Fibroblast of lung (primary cell): ENCODE measurements at regions not wholly inside any gene's neighbourhood (a gene's known extent, or its start where the extent isn't known, plus 50 kb on each side); places are given as distances from the start of the nearest gene placed in this dataset.

ENCODE experiments used
- DNase-seq, 2 donors: peaks; one replicate each; pipeline versions ENCODE4 v3.0.0 to v3.0.0-alpha.2; 2010; ENCODE audit warnings: low read depth in 2 of 2
- H2AFZ ChIP-seq: 2 replicates; pipeline ENCODE4 v1.5.1; 2012; ENCODE audit warnings: low read length, control low read depth, inconsistent platforms
- H3K27ac ChIP-seq: 2 replicates; pipeline ENCODE4 v1.5.1; 2011; ENCODE audit warnings: low read length, control low read depth; ENCODE audit not compliant: insufficient read depth
- H3K27me3 ChIP-seq: 2 replicates; pipeline ENCODE4 v1.5.1; 2011; ENCODE audit warnings: mild to moderate bottlenecking, low read length; ENCODE audit not compliant: control insufficient read depth, insufficient read depth
- H3K36me3 ChIP-seq: 2 replicates; pipeline ENCODE4 v1.5.1; 2011; ENCODE audit warnings: low read length; ENCODE audit not compliant: control insufficient read depth, insufficient read depth
- H3K4me1 ChIP-seq: 2 replicates; pipeline ENCODE4 v1.5.1; 2011; ENCODE audit warnings: low read length; ENCODE audit not compliant: control insufficient read depth, insufficient read depth; ENCODE audit errors: extremely low read depth
- H3K4me2 ChIP-seq: 2 replicates; pipeline ENCODE4 v1.5.1; 2011; ENCODE audit warnings: low read length, control low read depth; ENCODE audit not compliant: insufficient read depth; ENCODE audit errors: extremely low read depth
- H3K4me3 ChIP-seq, 4 experiments: fragments of 200-600 bp in 1 of 4; sonication (generic) in 1 of 4; replicated peaks in 1 of 4; 2 replicates each; pipeline ENCODE4 v1.5.1; 2011 to 2016; ENCODE audit warnings: low read length in 4 of 4, low read depth in 3 of 4, mild to moderate bottlenecking in 3 of 4, control low read depth in 2 of 4, inconsistent platforms in 1 of 4, mixed read lengths in 1 of 4; ENCODE audit not compliant: insufficient read depth in 1 of 4; ENCODE audit errors: control extremely low read depth in 1 of 4
- H3K79me2 ChIP-seq: 2 replicates; pipeline ENCODE4 v1.5.1; 2012; ENCODE audit warnings: mild to moderate bottlenecking, low read length, inconsistent platforms; ENCODE audit not compliant: control insufficient read depth, insufficient read depth
- H3K9ac ChIP-seq: 2 replicates; pipeline ENCODE4 v1.5.1; 2011; ENCODE audit warnings: mild to moderate bottlenecking, low read length, control low read depth; ENCODE audit not compliant: insufficient read depth
- H3K9me3 ChIP-seq: 2 replicates; pipeline ENCODE4 v1.5.1; 2012; ENCODE audit warnings: low read depth, low read length; ENCODE audit not compliant: control insufficient read depth, insufficient read depth
- H4K20me1 ChIP-seq: 2 replicates; pipeline ENCODE4 v1.5.1; 2011; ENCODE audit warnings: low read length; ENCODE audit not compliant: control insufficient read depth, insufficient read depth; ENCODE audit errors: extremely low read depth
- CTCF ChIP-seq, 2 donors: IDR thresholded peaks in 1 of 2; conservative IDR thresholded peaks in 1 of 2; 1 replicate in 1 of 2; 2 replicates in 1 of 2; pipeline ENCODE4 v1.5.1; 2011 to 2012; ENCODE audit warnings: low read length in 2 of 2, control low read depth in 1 of 2, inconsistent platforms in 1 of 2, low read depth in 1 of 2, mild to moderate bottlenecking in 1 of 2
- EZH2 ChIP-seq: IDR thresholded peaks from 2 replicates; pipeline ENCODE4 v1.5.1; 2012; ENCODE audit warnings: low read length, control low read depth, mild to moderate bottlenecking; ENCODE audit errors: missing control alignments

DNA sequence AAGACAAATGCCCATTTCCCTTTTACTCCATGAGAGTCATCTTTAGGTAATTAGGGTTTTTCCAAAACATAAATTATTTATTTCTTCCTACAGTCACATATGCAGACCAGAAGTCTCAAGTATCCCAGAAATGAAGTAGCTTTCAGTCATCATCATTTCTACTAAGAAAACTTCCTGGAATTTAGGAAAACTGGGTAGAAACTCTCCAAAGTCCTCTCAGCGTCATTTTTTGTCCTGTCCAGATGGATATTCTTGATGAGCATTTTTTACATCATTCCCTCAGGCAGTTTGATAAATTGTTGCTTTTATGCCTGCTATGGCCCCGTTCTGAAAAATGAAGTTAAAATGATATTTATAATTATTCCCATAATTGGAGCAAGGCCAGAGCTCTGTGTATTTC is 93.9 kb upstream of the DCN start:
- no peak overlapping the region for H3K27ac ChIP-seq
- no peak for DNase-seq

GRCh38 chr12:91275321-91275720 is 92.7 kb upstream of the DCN start:
- H3K36me3 ChIP-seq, result no peaks in the 10 kb centered on the region
- H3K4me3 ChIP-seq, result no peak overlapping the region
- peaks cover 6% of the 10 kb centered on the region for H3K4me1 ChIP-seq
- DNase-seq, result no peak
- H3K27me3 ChIP-seq, result no peaks in the 10 kb centered on the region
- H3K27ac ChIP-seq, result no peak overlapping the region
- peak overlapping the region; percentile 57 for H3K4me2 ChIP-seq
- no peaks in the 10 kb centered on the region for H3K9me3 ChIP-seq
- no peak for TF ChIP-seq EZH2
- no peak for TF ChIP-seq CTCF (conservative IDR thresholded peaks at IDR 0.05 in 1 of 2, IDR thresholded peaks at IDR 0.05 in 1 of 2; ENCODE audit: low read depth in 1 of 2, low read length in 2 of 2)
- H3K9ac ChIP-seq, result no peak overlapping the region
- H4K20me1 ChIP-seq, result no peaks in the 10 kb centered on the region
- H3K79me2 ChIP-seq, result no peaks in the 10 kb centered on the region
- H2AFZ ChIP-seq, result no peak overlapping the region

More for the DNA sequence above, 93.9 kb upstream of the DCN start:
- Histone ChIP-seq H2AFZ (no peak overlapping the region), H3K4me1 (peaks cover 6% of the 10 kb centered on the region), H3K9ac (no peak overlapping the region), H4K20me1 (no peaks in the 10 kb centered on the region), H3K4me3 (no peak overlapping the region), H3K36me3 (no peaks in the 10 kb centered on the region), H3K4me2 (no peak overlapping the region), H3K27me3 (no peaks in the 10 kb centered on the region), H3K9me3 (no peaks in the 10 kb centered on the region), H3K79me2 (no peaks in the 10 kb centered on the region)
- TF ChIP-seq EZH2, result no peak
- no peak for TF ChIP-seq CTCF (conservative IDR thresholded peaks at IDR 0.05 in 1 of 2, IDR thresholded peaks at IDR 0.05 in 1 of 2; ENCODE audit: low read depth in 1 of 2, low read length in 2 of 2)

DNA sequence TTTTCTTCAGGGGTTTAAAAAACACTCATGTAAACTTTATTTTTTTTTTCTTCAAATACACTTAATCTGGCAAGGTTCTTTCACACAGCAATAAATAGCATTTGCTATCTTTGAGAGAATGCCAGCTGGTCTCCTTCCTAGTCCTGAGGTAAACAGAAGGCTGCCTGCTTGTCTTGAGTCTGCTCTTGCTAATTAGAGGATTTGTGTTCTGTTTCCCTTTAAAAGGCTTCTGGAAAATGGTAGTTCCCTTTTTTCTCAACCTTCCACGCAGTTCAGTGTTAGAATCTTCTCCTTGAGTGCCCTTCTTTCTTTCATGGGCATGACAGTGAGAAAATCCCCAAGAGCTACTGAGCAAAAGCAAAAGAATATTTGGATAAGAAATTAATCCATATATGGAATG is 92.3 kb upstream of the DCN start:
- H3K4me3 ChIP-seq, result peak overlapping the region in 2 of 4 experiments; percentile 8 to 20
- TF ChIP-seq CTCF (conservative IDR thresholded peaks at IDR 0.05 in 1 of 2, IDR thresholded peaks at IDR 0.05 in 1 of 2; ENCODE audit: low read depth in 1 of 2, low read length in 2 of 2), result no peak
- H3K27ac ChIP-seq, result no peak overlapping the region
- no peaks in the 10 kb centered on the region for H3K27me3 ChIP-seq
- H3K4me1 ChIP-seq, result peaks cover 6% of the 10 kb centered on the region
- no peaks in the 10 kb centered on the region for H3K79me2 ChIP-seq
- H3K4me2 ChIP-seq, result peak overlapping the region; percentile 57
- H4K20me1 ChIP-seq, result no peaks in the 10 kb centered on the region
- DNase-seq, result peak; percentile 51 to 90
- no peak overlapping the region for H3K9ac ChIP-seq
- peak overlapping the region; percentile 38 for H2AFZ ChIP-seq
- no peaks in the 10 kb centered on the region for H3K36me3 ChIP-seq
- H3K9me3 ChIP-seq, result no peaks in the 10 kb centered on the region
